HepG2 (cell line): ENCODE measurements at regions not wholly inside any gene's neighbourhood (a gene's known extent, or its start where the extent isn't known, plus 50 kb on each side); places are given as distances from the start of the nearest gene placed in this dataset.

Source experiments
- ATAC-seq: fragments of 200-7000 bp; cut with Tn5 transposase; 3 replicates; pipeline ENCODE4 v1.9.1; 2020; ENCODE audit warnings: mild to moderate bottlenecking, moderate library complexity
- BruUV-seq: library from RNA; stranded (reverse); fragments of 400-500 nt; replicated peaks from 2 replicates; lab custom pipeline; 2021; lab: Mats Ljungman, UMichigan
- CTCF ChIA-PET: fragments of 300-600 bp; formaldehyde crosslinking; extraction: SDS; loops from one replicate; lab custom pipeline; 2021; ENCODE audit warnings: low total read pairs, inconsistent platforms, low intra/inter-chr PET ratio; lab: Yijun Ruan, JAX
- POLR2A ChIA-PET: fragments of 350-600 bp; sonication (Branson Sonifier 250); formaldehyde crosslinking; loops from one replicate; lab custom pipeline; 2020; ENCODE audit warnings: antibody characterized with exemption, inconsistent platforms; lab: Yijun Ruan, JAX
- DNase-seq: peaks from one replicate; pipeline ENCODE4 v3.0.0-alpha.2; 2015; ENCODE audit warnings: low spot score
- FAIRE-seq: peaks from 3 replicates; lab custom pipeline; 2011; peaks lifted over from hg19 to GRCh38; lab: Jason Lieb, UNC
- H2AFZ ChIP-seq: one replicate; pipeline ENCODE4 v1.6.1; 2011; ENCODE audit warnings: low read length, inconsistent platforms
- H3K27ac ChIP-seq: fragments of 300-600 bp; 3 replicates; pipeline ENCODE4 v1.8.0; 2011; ENCODE audit warnings: mixed run types, mild to moderate bottlenecking, mixed read lengths, low read length, inconsistent platforms; ENCODE audit not compliant: insufficient read depth; ENCODE audit errors: extremely low read length
- H3K27me3 ChIP-seq, 2 experiments: fragments of 200-600 bp in 1 of 2; 2 replicates in 1 of 2; 3 replicates in 1 of 2; pipeline versions ENCODE4 v1.6.0 to v1.8.0; 2011; ENCODE audit warnings: low read length in 2 of 2, mild to moderate bottlenecking in 2 of 2, moderate library complexity in 2 of 2, inconsistent platforms in 1 of 2; ENCODE audit not compliant: insufficient read depth in 2 of 2, control insufficient read depth in 1 of 2
- H3K36me3 ChIP-seq, 2 experiments: fragments of 200-600 bp in 1 of 2; replicated peaks in 1 of 2; 2 replicates in 1 of 2; 3 replicates in 1 of 2; pipeline versions ENCODE4 v1.5.1 to v1.8.0; 2011; ENCODE audit warnings: low read length in 2 of 2, inconsistent platforms in 1 of 2; ENCODE audit not compliant: insufficient read depth in 2 of 2, control insufficient read depth in 1 of 2
- H3K4me1 ChIP-seq: 2 replicates; pipeline ENCODE4 v1.5.1; 2012; ENCODE audit warnings: low read length, inconsistent platforms; ENCODE audit not compliant: insufficient read depth
- H3K4me2 ChIP-seq: 2 replicates; pipeline ENCODE4 v1.6.0; 2011; ENCODE audit warnings: low read depth, low read length, inconsistent platforms
- H3K4me3 ChIP-seq, 3 experiments: fragments of 200-600 bp in 1 of 3; sonication (generic), shearing (Covaris generic) in 1 of 3; replicated peaks in 1 of 3; 2 replicates each; pipeline ENCODE4 v1.5.1; 2011 to 2016; ENCODE audit warnings: low read length in 3 of 3, inconsistent platforms in 2 of 3, low read depth in 2 of 3, mild to moderate bottlenecking in 2 of 3, control low read depth in 1 of 3, mixed read lengths in 1 of 3; ENCODE audit not compliant: insufficient read depth in 1 of 3
- H3K79me2 ChIP-seq: one replicate; pipeline ENCODE4 v1.6.1; 2011; ENCODE audit warnings: low read length, inconsistent platforms; ENCODE audit not compliant: insufficient read depth
- H3K9ac ChIP-seq: 2 replicates; pipeline ENCODE4 v1.6.0; 2011; ENCODE audit warnings: mild to moderate bottlenecking, low read depth, low read length, inconsistent platforms; ENCODE audit not compliant: insufficient read depth
- H3K9me3 ChIP-seq: 2 replicates; pipeline ENCODE4 v1.5.1; 2012; ENCODE audit warnings: mild to moderate bottlenecking, low read length
- H4K20me1 ChIP-seq: 2 replicates; pipeline ENCODE4 v1.6.0; 2011; ENCODE audit warnings: inconsistent platforms, mild to moderate bottlenecking, low read length, moderate library complexity; ENCODE audit not compliant: insufficient read depth
- BCL6 ChIP-seq: IDR thresholded peaks from 2 replicates; pipeline ENCODE4 v1.6.1; 2016; ENCODE audit warnings: missing genetic modification reagents, missing compliant biosample characterization
- CENPBD1 ChIP-seq: sonication (generic); formaldehyde crosslinking; IDR thresholded peaks from 2 replicates; pipeline ENCODE4 v1.8.0; 2022; ENCODE audit warnings: missing genetic modification reagents, low read depth, mild to moderate bottlenecking, borderline replicate concordance
- JUND ChIP-seq: sonication (generic); formaldehyde crosslinking; IDR thresholded peaks from 2 replicates; pipeline ENCODE4 v1.8.0; 2022; ENCODE audit warnings: mild to moderate bottlenecking, missing genetic modification reagents
- KIAA2018 ChIP-seq: sonication (generic); formaldehyde crosslinking; IDR thresholded peaks from 2 replicates; pipeline ENCODE4 v1.5.0; 2020; ENCODE audit warnings: mild to moderate bottlenecking, missing genetic modification reagents, borderline replicate concordance
- RORA ChIP-seq: sonication (generic); formaldehyde crosslinking; IDR thresholded peaks from 2 replicates; pipeline ENCODE4 v1.5.0; 2020; ENCODE audit warnings: mild to moderate bottlenecking, missing genetic modification reagents, moderate library complexity
- TEF ChIP-seq: sonication (generic); formaldehyde crosslinking; IDR thresholded peaks from 2 replicates; pipeline ENCODE4 v1.5.0; 2020; ENCODE audit warnings: missing genetic modification reagents
- ZFP41 ChIP-seq: sonication (generic); formaldehyde crosslinking; IDR thresholded peaks from 2 replicates; pipeline ENCODE4 v1.4.0; 2020; ENCODE audit warnings: mild to moderate bottlenecking, missing genetic modification reagents, borderline replicate concordance
- ZNF674 ChIP-seq: sonication (generic); formaldehyde crosslinking; IDR thresholded peaks from 2 replicates; pipeline ENCODE4 v1.5.0; 2020; ENCODE audit warnings: low read depth, mild to moderate bottlenecking, missing genetic modification reagents
- ZNF747 ChIP-seq: sonication (generic); formaldehyde crosslinking; IDR thresholded peaks from 2 replicates; pipeline ENCODE4 v1.8.1; 2023; ENCODE audit warnings: missing genetic modification reagents, mild to moderate bottlenecking, borderline replicate concordance
- WGBS: methylation state at CpG from one replicate; pipeline ENCODE4 v1.1.6; 2017; ENCODE audit warnings: low lambda C conversion rate; 5-methylcytosine and 5-hydroxymethylcytosine counted together
- in situ Hi-C: cut with HindIII; loops from 2 replicates; pipeline ENCODE4 v1.10.0; 2017; ENCODE audit warnings: low pct_unique_long_range_greater_than_20kb; ENCODE audit not compliant: extremely low pct_ligation_motif_present
- intact Hi-C: fragments of 100-400 bp; cut with micrococcal nuclease; formaldehyde crosslinking; loops from one replicate; pipeline ENCODE4 v1.10.0; 2022; ENCODE audit not compliant: unreplicated experiment

GRCh38 chrX:36803151-36803550, 205.0 kb upstream of the FAM47C start:
- CTCF ChIA-PET: no interaction called here
- intact Hi-C loops: no loop called here
- WGBS: 27% methylated on average over 3 of the region's 4 CpGs
- POLR2A ChIA-PET: no interaction called here
- TF ChIP-seq CENPBD1 (CRISPR knock-in tag) (no peak), BCL6 (no peak), ZFP41 (CRISPR knock-in tag) (no peak), ZNF747 (CRISPR knock-in tag) (no peak), KIAA2018 (CRISPR knock-in tag) (no peak), ZNF674 (CRISPR knock-in tag) (no peak), RORA (no peak), JUND (CRISPR knock-in tag) (no peak), TEF (CRISPR knock-in tag) (no peak)
- TF ChIP-seq, all 625 proteins: peak for 0
- no peak for DNase-seq
- Histone ChIP-seq H3K4me1 (no peaks in the 10 kb centered on the region), H3K79me2 (no peaks in the 10 kb centered on the region), H3K4me3 (no peak overlapping the region), H3K4me2 (no peak overlapping the region), H3K9ac (no peak overlapping the region), H2AFZ (no peak overlapping the region), H3K27me3 (no peaks in the 10 kb centered on the region), H3K9me3 (no peaks in the 10 kb centered on the region), H3K27ac (no peak overlapping the region), H4K20me1 (no peaks in the 10 kb centered on the region), H3K36me3 (no peaks in the 10 kb centered on the region)
- FAIRE-seq: no peak
- no peak for ATAC-seq
- no TSS peak for BruUV-seq
- in situ Hi-C loops: no loop called here
